Loucy (cell line): ENCODE measurements at regions not wholly inside any gene's neighbourhood (a gene's known extent, or its start where the extent isn't known, plus 50 kb on each side); places are given as distances from the start of the nearest gene placed in this dataset.

Experiments used
- H2AFZ ChIP-seq: fragments of 200-600 bp; sonication (generic); 2 replicates; pipeline ENCODE4 v1.6.0; 2016; ENCODE audit warnings: antibody characterized with exemption, mild to moderate bottlenecking, low read length, moderate library complexity
- H3F3A ChIP-seq: fragments of 200-600 bp; 2 replicates; pipeline ENCODE4 v1.6.0; 2016; ENCODE audit warnings: antibody characterized with exemption, low read depth, mild to moderate bottlenecking
- H3K27me3 ChIP-seq: fragments of 200-600 bp; sonication (generic); 2 replicates; pipeline ENCODE4 v1.6.1; 2014; ENCODE audit warnings: low read length, mild to moderate bottlenecking; ENCODE audit not compliant: insufficient read depth, poor library complexity, severe bottlenecking
- H3K36me3 ChIP-seq: fragments of 200-600 bp; sonication (generic); 2 replicates; pipeline ENCODE4 v1.6.1; 2016; ENCODE audit warnings: low read length; ENCODE audit not compliant: insufficient read depth
- H3K4me1 ChIP-seq: fragments of 200-600 bp; sonication (generic); 2 replicates; pipeline ENCODE4 v1.5.1; 2014; ENCODE audit warnings: low read length, mild to moderate bottlenecking; ENCODE audit not compliant: insufficient read depth, poor library complexity, severe bottlenecking
- H3K4me2 ChIP-seq: fragments of 200-600 bp; sonication (generic); 2 replicates; pipeline ENCODE4 v1.6.0; 2014; ENCODE audit warnings: antibody characterized with exemption, low read length, low read depth, mild to moderate bottlenecking; ENCODE audit not compliant: poor library complexity, severe bottlenecking
- H3K4me3 ChIP-seq: fragments of 200-600 bp; sonication (generic); 2 replicates; pipeline ENCODE4 v1.5.1; 2014; ENCODE audit warnings: low read length, mild to moderate bottlenecking, mixed read lengths; ENCODE audit not compliant: poor library complexity, severe bottlenecking
- H3K79me2 ChIP-seq: fragments of 200-600 bp; sonication (generic); 2 replicates; pipeline ENCODE4 v1.6.1; 2014; ENCODE audit warnings: low read length; ENCODE audit not compliant: insufficient read depth
- H3K9ac ChIP-seq: fragments of 200-600 bp; sonication (generic); 2 replicates; pipeline ENCODE4 v1.6.0; 2014; ENCODE audit warnings: mild to moderate bottlenecking, low read depth, low read length, moderate library complexity; ENCODE audit not compliant: poor library complexity, severe bottlenecking
- H3K9me2 ChIP-seq: fragments of 200-600 bp; sonication (generic); replicated peaks from 2 replicates; pipeline ENCODE4 v1.6.1; 2016; ENCODE audit warnings: low read depth, low read length, mixed read lengths
- H3K9me3 ChIP-seq: fragments of 200-600 bp; sonication (generic); 2 replicates; pipeline ENCODE4 v1.6.1; 2014; ENCODE audit warnings: mild to moderate bottlenecking, antibody characterized with exemption, low read length, low read depth; ENCODE audit not compliant: insufficient read depth
- H4K20me1 ChIP-seq: fragments of 200-600 bp; sonication (generic); 2 replicates; pipeline ENCODE4 v1.6.0; 2014; ENCODE audit warnings: antibody characterized with exemption, low read length, mild to moderate bottlenecking; ENCODE audit not compliant: insufficient read depth, poor library complexity, severe bottlenecking
- CTCF ChIP-seq: fragments of 200-600 bp; sonication (generic); conservative IDR thresholded peaks from 2 replicates; pipeline ENCODE4 v1.5.1; 2014; ENCODE audit warnings: mild to moderate bottlenecking, antibody characterized with exemption, low read length
- EZH2phosphoT487 ChIP-seq: fragments of 200-600 bp; IDR thresholded peaks from 2 replicates; pipeline ENCODE4 v1.6.1; 2018; ENCODE audit warnings: antibody characterized with exemption, mild to moderate bottlenecking, moderate library complexity, borderline replicate concordance

GRCh38 chr19:31018936-31019335, 330.3 kb downstream of the TSHZ3 start:
- no peak overlapping the region for H3K4me2 ChIP-seq
- H3K9ac ChIP-seq = no peak overlapping the region
- no peak overlapping the region for H2AFZ ChIP-seq
- H3K79me2 ChIP-seq = no peaks in the 10 kb centered on the region
- no peaks in the 10 kb centered on the region for H4K20me1 ChIP-seq
- no peak for TF ChIP-seq CTCF
- no peak for TF ChIP-seq EZH2phosphoT487
- H3K4me3 ChIP-seq = no peak overlapping the region
- H3K9me2 ChIP-seq = no peaks in the 10 kb centered on the region
- H3K36me3 ChIP-seq = no peaks in the 10 kb centered on the region
- H3F3A ChIP-seq = no peaks in the 10 kb centered on the region
- H3K9me3 ChIP-seq = 0 out of 2 replicates have a peak, but pooled peaks cover 5% of the 10 kb centered on the region
- H3K4me1 ChIP-seq = no peaks in the 10 kb centered on the region
- H3K27me3 ChIP-seq = no peaks in the 10 kb centered on the region

- Histone ChIP-seq H3F3A (no peaks in the 10 kb centered on the region), H4K20me1 (no peaks in the 10 kb centered on the region), H3K4me2 (no peak overlapping the region), H3K79me2 (no peaks in the 10 kb centered on the region), H3K4me3 (no peak overlapping the region), H3K36me3 (no peaks in the 10 kb centered on the region), H3K9me2 (no peaks in the 10 kb centered on the region), H2AFZ (no peak overlapping the region), H3K27me3 (no peaks in the 10 kb centered on the region), H3K9me3 (0 out of 2 replicates have a peak, but pooled peaks cover 5% of the 10 kb centered on the region), H3K4me1 (no peaks in the 10 kb centered on the region), H3K9ac (no peak overlapping the region)
- no peak for TF ChIP-seq EZH2phosphoT487
- no peak for TF ChIP-seq CTCF
Observed at GRCh38 chr19:31015778-31016177, 333.5 kb downstream of the TSHZ3 start.

GRCh38 chr19:31014668-31015067, 334.6 kb downstream of the TSHZ3 start:
- H2AFZ ChIP-seq = no peak overlapping the region
- H4K20me1 ChIP-seq = no peaks in the 10 kb centered on the region
- TF ChIP-seq EZH2phosphoT487 (no peak), CTCF (no peak)
- no peaks in the 10 kb centered on the region for H3K36me3 ChIP-seq
- no peaks in the 10 kb centered on the region for H3K4me1 ChIP-seq
- H3K4me2 ChIP-seq = no peak overlapping the region
- no peaks in the 10 kb centered on the region for H3K27me3 ChIP-seq
- no peaks in the 10 kb centered on the region for H3K79me2 ChIP-seq
- H3K9me3 ChIP-seq = 0 out of 2 replicates have a peak, but pooled peaks cover 5% of the 10 kb centered on the region
- H3K4me3 ChIP-seq = no peak overlapping the region
- no peaks in the 10 kb centered on the region for H3K9me2 ChIP-seq
- no peak overlapping the region for H3K9ac ChIP-seq
- no peaks in the 10 kb centered on the region for H3F3A ChIP-seq
